Heart left ventricle (tissue), 16 donors: ENCODE measurements at regions not wholly inside any gene's neighbourhood (a gene's known extent, or its start where the extent isn't known, plus 50 kb on each side); places are given as distances from the start of the nearest gene placed in this dataset.

Experiments
- ATAC-seq, 4 donors: fragments of 200-7000 bp; cut with Tn5 transposase; one replicate each; pipeline ENCODE4 v1.9.1; 2020 to 2022; ENCODE audit warnings: moderate library complexity in 4 of 4, mild to moderate bottlenecking in 3 of 4, moderate number of reproducible peaks in 1 of 4
- DNase-seq, 5 donors: peaks; one replicate each; pipeline ENCODE4 v3.0.0-alpha.2; 2020
- H3K27ac ChIP-seq, 12 donors: fragments of 200-600 bp; sonication (generic) in 4 of 12; one replicate each; pipeline versions ENCODE4 v1.5.0 to v1.8.0; 2016 to 2022; ENCODE audit warnings: mild to moderate bottlenecking in 2 of 12
- H3K27me3 ChIP-seq, 9 donors: fragments of 200-600 bp; sonication (generic) in 2 of 9; one replicate each; pipeline versions ENCODE4 v1.5.1 to v1.8.0; 2016 to 2022; ENCODE audit warnings: mild to moderate bottlenecking in 3 of 9
- H3K36me3 ChIP-seq, 9 donors: fragments of 200-600 bp; sonication (generic) in 2 of 9; one replicate each; pipeline versions ENCODE4 v1.5.0 to v1.8.0; 2018 to 2022; ENCODE audit warnings: mild to moderate bottlenecking in 2 of 9
- H3K4me1 ChIP-seq, 12 donors: fragments of 200-600 bp; sonication (generic) in 4 of 12; one replicate each; pipeline versions ENCODE4 v1.5.0 to v1.8.0; 2016 to 2022; ENCODE audit warnings: mild to moderate bottlenecking in 3 of 12
- H3K4me3 ChIP-seq, 12 donors: fragments of 200-600 bp; sonication (generic) in 4 of 12; one replicate each; pipeline versions ENCODE4 v1.5.0 to v1.8.0; 2017 to 2022; ENCODE audit warnings: mild to moderate bottlenecking in 9 of 12, moderate library complexity in 4 of 12
- H3K9me3 ChIP-seq, 12 donors: fragments of 200-600 bp; sonication (generic) in 4 of 12; one replicate each; pipeline versions ENCODE4 v1.5.0 to v1.8.0; 2016 to 2022; ENCODE audit warnings: mild to moderate bottlenecking in 1 of 12
- CTCF ChIP-seq, 12 donors: fragments of 200-600 bp; sonication (generic) in 4 of 12; IDR thresholded peaks; one replicate each; pipeline versions ENCODE4 v1.5.0 to v1.8.0; 2018 to 2022; ENCODE audit warnings: antibody characterized with exemption in 12 of 12, mild to moderate bottlenecking in 5 of 12
- POLR2A ChIP-seq, 2 donors: fragments of 450-650 bp; IDR thresholded peaks; one replicate each; pipeline ENCODE4 v1.6.1; 2017; ENCODE audit warnings: antibody characterized with exemption in 2 of 2, mild to moderate bottlenecking in 2 of 2, moderate library complexity in 2 of 2
- WGBS, 4 donors: extraction: QIAGEN DNeasy Blood & Tissue Kit in 2 of 4; methylation state at CpG; one replicate each; pipeline versions ENCODE4 v1.1.5 to v1.1.7; 2013 to 2018; 5-methylcytosine and 5-hydroxymethylcytosine counted together
- intact Hi-C, 10 donors: fragments of 100-400 bp; cut with DNase I; formaldehyde crosslinking; loops; one replicate each; pipeline versions ENCODE4 v1.11.1 to v1.14.2; 2022
- donor health status: ischemic (EF 13 %, LVEDD 7.1; RV severe dilation, severe dysfunction).
- donor health status: healthy with polysubstance abuse.
- donor health status: DM: no; HTN: yes; CAD: no.
- donor health status: DM: no; HTN: no; CAD: no.
- donor health status: ischemic (EF 25% LVEDD 6.9; RV normal size, moderate dysfunction).
- donor health status: ischemic (EF 25% LVEDD 5.7; RV mildly dilated, moderate dysfunction).
- donor health status: healthy.
- donor health status: DM: yes; HTN: yes; CAD: no.
- donor health status: ischemic (EF 35%, LVEDD 5.7; RV mildly dilated, moderate dysfunction).
- donor health status: nonischemic (EF 11% LVEDD 7.7; RV severe dilation, severe dysfunction).
- donor health status: DM: yes; HTN: yes; CAD: no.
- donor health status: PGD.
- donor health status: ischemic (EF 29% LVEDD 5.4; RV normal size, mild dysfunction).
- donor health status: nonischemic (EF 23%, LVEDD 6.1; RV moderate dilation, normal function).

GRCh38 chr20:5670874-5671273 is 60.1 kb upstream of the GPCPD1 start:
- Histone ChIP-seq H3K27ac (no peak overlapping the region), H3K4me1 (peaks cover 0 to 19% (median 0%) of the 10 kb centered on the region in 12 donors), H3K27me3 (no peaks in the 10 kb centered on the region), H3K36me3 (no peaks in the 10 kb centered on the region), H3K9me3 (no peaks in the 10 kb centered on the region), H3K4me3 (no peak overlapping the region)
- intact Hi-C loops: no loop called here
- 88 to 96% (median 93%) methylated on average over 2 of the region's 2 CpGs for WGBS, 4 donors
- DNase-seq: no peak
- no peak for ATAC-seq
- TF ChIP-seq CTCF (IDR thresholded peaks at IDR 0.05) (no peak), POLR2A (IDR thresholded peaks at IDR 0.05) (no peak)

- intact Hi-C loops: no loop called here
- no peaks in the 10 kb centered on the region for H3K27me3 ChIP-seq
- no peaks in the 10 kb centered on the region for H3K9me3 ChIP-seq
- no peaks in the 10 kb centered on the region for H3K36me3 ChIP-seq
- H3K27ac ChIP-seq: no peak overlapping the region
- TF ChIP-seq POLR2A (IDR thresholded peaks at IDR 0.05) (no peak), CTCF (IDR thresholded peaks at IDR 0.05) (no peak)
- peaks cover 0 to 16% (median 0%) of the 10 kb centered on the region in 12 donors for H3K4me1 ChIP-seq
- DNase-seq (no peak), ATAC-seq (no peak)
- no peak overlapping the region for H3K4me3 ChIP-seq
- WGBS, 4 donors: 86 to 91% (median 89%) methylated on average over 6 of the region's 6 CpGs
Measured at GRCh38 chr20:5670036-5670536, 59.3 kb upstream of the GPCPD1 start.

- DNase-seq (no peak), ATAC-seq (no peak)
- Histone ChIP-seq H3K9me3 (no peaks in the 10 kb centered on the region), H3K36me3 (no peaks in the 10 kb centered on the region), H3K4me3 (no peak overlapping the region), H3K27me3 (no peaks in the 10 kb centered on the region), H3K27ac (no peak overlapping the region), H3K4me1 (peaks cover 0 to 5% (median 0%) of the 10 kb centered on the region in 12 donors)
- 96 to 98% (median 96%) methylated on average over 4 to 5 of the region's 5 CpGs for WGBS, 4 donors
- intact Hi-C loops: no loop called here
- TF ChIP-seq POLR2A (IDR thresholded peaks at IDR 0.05): no peak
- TF ChIP-seq CTCF (IDR thresholded peaks at IDR 0.05): no peak
Measured at GRCh38 chr20:5668529-5668868, 57.7 kb upstream of the GPCPD1 start.

GRCh38 chr20:5667705-5668528 is 57.1 kb upstream of the GPCPD1 start:
- 72 to 82% (median 80%) methylated on average over 4 of the region's 4 CpGs for WGBS, 4 donors
- Histone ChIP-seq H3K4me1 (peaks cover 0 to 6% (median 0%) of the 10 kb centered on the region in 12 donors), H3K9me3 (no peaks in the 10 kb centered on the region), H3K36me3 (no peaks in the 10 kb centered on the region), H3K27me3 (no peaks in the 10 kb centered on the region), H3K4me3 (no peak overlapping the region), H3K27ac (no peak overlapping the region)
- intact Hi-C loops: no loop called here
- DNase-seq (no peak), ATAC-seq (no peak)
- TF ChIP-seq CTCF (IDR thresholded peaks at IDR 0.05) (no peak), POLR2A (IDR thresholded peaks at IDR 0.05) (no peak)
